Keratinocyte (primary cell): ENCODE measurements at regions not wholly inside any gene's neighbourhood (a gene's known extent, or its start where the extent isn't known, plus 50 kb on each side); places are given as distances from the start of the nearest gene placed in this dataset.
A peak's percentile ranks its signal among the peaks of the same experiment; 100 is the strongest.

Source experiments
- DNase-seq: peaks from one replicate; pipeline ENCODE4 v3.0.0-alpha.2; 2011; ENCODE audit warnings: low read depth, missing footprints, low spot score
- FAIRE-seq: peaks from 2 replicates; lab custom pipeline; 2011; peaks lifted over from hg19 to GRCh38; lab: Jason Lieb, UNC
- H2AFZ ChIP-seq: 2 replicates; pipeline ENCODE4 v1.6.0; 2012; ENCODE audit warnings: low read length, control low read depth, inconsistent platforms; ENCODE audit not compliant: control insufficient read depth
- H3K27ac ChIP-seq: 2 replicates; pipeline ENCODE4 v1.5.1; 2011; ENCODE audit warnings: low read length; ENCODE audit not compliant: control insufficient read depth, insufficient read depth
- H3K27me3 ChIP-seq: 3 replicates; pipeline ENCODE4 v1.6.0; 2011; ENCODE audit warnings: low read length; ENCODE audit not compliant: control insufficient read depth, insufficient read depth; ENCODE audit errors: extremely low read depth
- H3K36me3 ChIP-seq, 2 experiments: 2 replicates in 1 of 2; 3 replicates in 1 of 2; pipeline ENCODE4 v1.5.1; 2011; ENCODE audit warnings: low read length in 2 of 2, mild to moderate bottlenecking in 1 of 2; ENCODE audit not compliant: control insufficient read depth in 2 of 2, insufficient read depth in 2 of 2; ENCODE audit errors: extremely low read depth in 1 of 2
- H3K4me1 ChIP-seq: 3 replicates; pipeline ENCODE4 v1.5.1; 2011; ENCODE audit warnings: low read length; ENCODE audit not compliant: control insufficient read depth, insufficient read depth; ENCODE audit errors: extremely low read depth
- H3K4me2 ChIP-seq: 3 replicates; pipeline ENCODE4 v1.6.0; 2011; ENCODE audit warnings: low read depth, low read length; ENCODE audit not compliant: control insufficient read depth, insufficient read depth; ENCODE audit errors: extremely low read depth
- H3K4me3 ChIP-seq, 3 experiments: fragments of 200-600 bp in 1 of 3; sonication (generic) in 1 of 3; 2 replicates in 2 of 3; 3 replicates in 1 of 3; pipeline ENCODE4 v1.5.1; 2011 to 2016; ENCODE audit warnings: low read length in 3 of 3, mild to moderate bottlenecking in 3 of 3, control low read depth in 2 of 3, inconsistent platforms in 1 of 3, low read depth in 1 of 3, mixed read lengths in 1 of 3, mixed run types in 1 of 3, moderate library complexity in 1 of 3; ENCODE audit not compliant: control insufficient read depth in 2 of 3, insufficient read depth in 2 of 3; ENCODE audit errors: extremely low read depth in 1 of 3
- H3K79me2 ChIP-seq: 2 replicates; pipeline ENCODE4 v1.6.0; 2012; ENCODE audit warnings: low read length; ENCODE audit not compliant: control insufficient read depth, insufficient read depth
- H3K9ac ChIP-seq: 3 replicates; pipeline ENCODE4 v1.6.0; 2011; ENCODE audit warnings: low read length; ENCODE audit not compliant: control insufficient read depth, insufficient read depth; ENCODE audit errors: extremely low read depth
- H3K9me1 ChIP-seq: 3 replicates; pipeline ENCODE4 v1.6.0; 2011; ENCODE audit warnings: low read length; ENCODE audit not compliant: control insufficient read depth, insufficient read depth; ENCODE audit errors: extremely low read depth
- H3K9me3 ChIP-seq: 2 replicates; pipeline ENCODE4 v1.5.1; 2012; ENCODE audit warnings: low read depth, low read length; ENCODE audit not compliant: control insufficient read depth
- H4K20me1 ChIP-seq: 3 replicates; pipeline ENCODE4 v1.6.0; 2011; ENCODE audit warnings: low read length; ENCODE audit not compliant: control insufficient read depth, insufficient read depth; ENCODE audit errors: extremely low read depth
- EZH2 ChIP-seq: IDR thresholded peaks from one replicate; pipeline ENCODE4 v1.6.1; 2012; ENCODE audit warnings: inconsistent platforms, mild to moderate bottlenecking, low read length, moderate library complexity
- dilution Hi-C: fragments of 300-500 bp; cut with MboI; formaldehyde crosslinking; loops from one replicate; pipeline ENCODE4 v1.7.0; 2020; ENCODE audit warnings: low sequenced_read_pairs; ENCODE audit not compliant: extremely low pct_ligation_motif_present
- TF ChIP-seq, protein P1 (sequence below), 3 experiments: IDR thresholded peaks in 1 of 3; conservative IDR thresholded peaks in 1 of 3; optimal IDR thresholded peaks in 1 of 3; 2 replicates in 2 of 3; 3 replicates in 1 of 3; pipeline versions ENCODE3 to v1.5.1; 2011; ENCODE audit warnings: low read length in 3 of 3, mild to moderate bottlenecking in 3 of 3, moderate library complexity in 2 of 3, control low read depth in 1 of 3, inconsistent platforms in 1 of 3; ENCODE audit not compliant: insufficient read depth in 2 of 3; ENCODE audit errors: extremely low read depth in 1 of 3

DNA sequence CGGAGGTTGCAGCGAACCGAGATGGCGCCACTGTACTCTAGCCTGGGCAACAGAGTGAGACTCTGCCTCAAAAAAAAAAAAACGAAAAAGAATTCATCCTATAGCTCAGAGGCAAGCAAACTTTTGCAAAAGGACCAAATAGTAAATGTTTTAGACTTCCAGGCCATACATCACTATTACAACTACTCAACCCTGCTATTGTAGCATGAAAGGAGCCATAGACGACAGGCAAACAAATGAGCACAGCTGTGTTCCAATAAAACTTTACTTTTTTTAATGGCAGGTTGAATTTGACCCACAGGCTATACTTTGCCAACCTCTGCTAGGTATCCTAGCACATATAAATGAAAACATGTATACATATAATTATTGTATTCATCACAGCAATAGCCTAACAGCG, 58.9 kb upstream of the SLC30A5 start:
- peaks cover 6% of the 10 kb centered on the region for H3K4me1 ChIP-seq
- FAIRE-seq = no peak
- H3K27me3 ChIP-seq = no peaks in the 10 kb centered on the region
- TF ChIP-seq, protein P1, sequence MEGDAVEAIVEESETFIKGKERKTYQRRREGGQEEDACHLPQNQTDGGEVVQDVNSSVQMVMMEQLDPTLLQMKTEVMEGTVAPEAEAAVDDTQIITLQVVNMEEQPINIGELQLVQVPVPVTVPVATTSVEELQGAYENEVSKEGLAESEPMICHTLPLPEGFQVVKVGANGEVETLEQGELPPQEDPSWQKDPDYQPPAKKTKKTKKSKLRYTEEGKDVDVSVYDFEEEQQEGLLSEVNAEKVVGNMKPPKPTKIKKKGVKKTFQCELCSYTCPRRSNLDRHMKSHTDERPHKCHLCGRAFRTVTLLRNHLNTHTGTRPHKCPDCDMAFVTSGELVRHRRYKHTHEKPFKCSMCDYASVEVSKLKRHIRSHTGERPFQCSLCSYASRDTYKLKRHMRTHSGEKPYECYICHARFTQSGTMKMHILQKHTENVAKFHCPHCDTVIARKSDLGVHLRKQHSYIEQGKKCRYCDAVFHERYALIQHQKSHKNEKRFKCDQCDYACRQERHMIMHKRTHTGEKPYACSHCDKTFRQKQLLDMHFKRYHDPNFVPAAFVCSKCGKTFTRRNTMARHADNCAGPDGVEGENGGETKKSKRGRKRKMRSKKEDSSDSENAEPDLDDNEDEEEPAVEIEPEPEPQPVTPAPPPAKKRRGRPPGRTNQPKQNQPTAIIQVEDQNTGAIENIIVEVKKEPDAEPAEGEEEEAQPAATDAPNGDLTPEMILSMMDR (optimal IDR thresholded peaks at IDR 0.05 in 1 of 3, IDR thresholded peaks at IDR 0.05 in 1 of 3, conservative IDR thresholded peaks at IDR 0.05 in 1 of 3; ENCODE audit: extremely low read depth in 1 of 3, insufficient read depth in 2 of 3, low read length in 3 of 3) = no peak
- no peak overlapping the region for H3K4me2 ChIP-seq
- H4K20me1 ChIP-seq = no peaks in the 10 kb centered on the region
- H3K9me1 ChIP-seq = no peaks in the 10 kb centered on the region
- H2AFZ ChIP-seq = no peak overlapping the region
- DNase-seq = no peak
- no peak overlapping the region for H3K27ac ChIP-seq
- H3K79me2 ChIP-seq = no peaks in the 10 kb centered on the region
- H3K4me3 ChIP-seq = no peak overlapping the region
- no peak overlapping the region for H3K9ac ChIP-seq
- no peaks in the 10 kb centered on the region for H3K9me3 ChIP-seq
- no peaks in the 10 kb centered on the region for H3K36me3 ChIP-seq
- dilution Hi-C loops = no loop called here

- dilution Hi-C loops = no loop called here
- Histone ChIP-seq H3K9me1 (no peaks in the 10 kb centered on the region), H3K36me3 (no peaks in the 10 kb centered on the region), H4K20me1 (no peaks in the 10 kb centered on the region), H3K4me1 (peaks cover 6% of the 10 kb centered on the region), H3K27ac (no peak overlapping the region), H3K4me2 (peak overlapping the region; percentile 24), H3K9ac (no peak overlapping the region), H3K4me3 (no peak overlapping the region), H3K27me3 (no peaks in the 10 kb centered on the region), H2AFZ (peak overlapping the region; percentile 77), H3K79me2 (no peaks in the 10 kb centered on the region), H3K9me3 (no peaks in the 10 kb centered on the region)
- peak; percentile 64 for FAIRE-seq
- TF ChIP-seq, protein P1 (optimal IDR thresholded peaks at IDR 0.05 in 1 of 3, IDR thresholded peaks at IDR 0.05 in 1 of 3, conservative IDR thresholded peaks at IDR 0.05 in 1 of 3; ENCODE audit: extremely low read depth in 1 of 3, insufficient read depth in 2 of 3, low read length in 3 of 3) = no peak
- TF ChIP-seq EZH2 = no peak
- no peak for DNase-seq
Observed at GRCh38 chr5:69035665-69036064, 58.1 kb upstream of the SLC30A5 start.
